ENCODE measurements at regions not wholly inside any gene's neighbourhood (a gene's known extent, or its start where the extent isn't known, plus 50 kb on each side); places are given as distances from the start of the nearest gene placed in this dataset.

GRCh38 chr14:38930898-38931297, 172.1 kb downstream of the SEC23A start:
- TF ChIP-seq GATAD2A (IDR thresholded peaks at IDR 0.05) = no peak
- TF ChIP-seq KDM1A (IDR thresholded peaks at IDR 0.05) = no peak
- TF ChIP-seq FOXJ3 (CRISPR knock-in tag; IDR thresholded peaks at IDR 0.05) = no peak
- TF ChIP-seq, protein P1, sequence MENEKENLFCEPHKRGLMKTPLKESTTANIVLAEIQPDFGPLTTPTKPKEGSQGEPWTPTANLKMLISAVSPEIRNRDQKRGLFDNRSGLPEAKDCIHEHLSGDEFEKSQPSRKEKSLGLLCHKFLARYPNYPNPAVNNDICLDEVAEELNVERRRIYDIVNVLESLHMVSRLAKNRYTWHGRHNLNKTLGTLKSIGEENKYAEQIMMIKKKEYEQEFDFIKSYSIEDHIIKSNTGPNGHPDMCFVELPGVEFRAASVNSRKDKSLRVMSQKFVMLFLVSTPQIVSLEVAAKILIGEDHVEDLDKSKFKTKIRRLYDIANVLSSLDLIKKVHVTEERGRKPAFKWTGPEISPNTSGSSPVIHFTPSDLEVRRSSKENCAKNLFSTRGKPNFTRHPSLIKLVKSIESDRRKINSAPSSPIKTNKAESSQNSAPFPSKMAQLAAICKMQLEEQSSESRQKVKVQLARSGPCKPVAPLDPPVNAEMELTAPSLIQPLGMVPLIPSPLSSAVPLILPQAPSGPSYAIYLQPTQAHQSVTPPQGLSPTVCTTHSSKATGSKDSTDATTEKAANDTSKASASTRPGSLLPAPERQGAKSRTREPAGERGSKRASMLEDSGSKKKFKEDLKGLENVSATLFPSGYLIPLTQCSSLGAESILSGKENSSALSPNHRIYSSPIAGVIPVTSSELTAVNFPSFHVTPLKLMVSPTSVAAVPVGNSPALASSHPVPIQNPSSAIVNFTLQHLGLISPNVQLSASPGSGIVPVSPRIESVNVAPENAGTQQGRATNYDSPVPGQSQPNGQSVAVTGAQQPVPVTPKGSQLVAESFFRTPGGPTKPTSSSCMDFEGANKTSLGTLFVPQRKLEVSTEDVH (IDR thresholded peaks at IDR 0.05; ENCODE audit: low read depth, partially characterized antibody) = no peak
- no peak for TF ChIP-seq SIN3A (IDR thresholded peaks at IDR 0.05; ENCODE audit: borderline replicate concordance in 2 of 2, control insufficient read depth in 1 of 2, low read depth in 2 of 2, low read length in 2 of 2)
- no peak for TF ChIP-seq NFYB (IDR thresholded peaks at IDR 0.05; ENCODE audit: extremely low read depth, insufficient read length)
- TF ChIP-seq FIP1L1 (IDR thresholded peaks at IDR 0.05; ENCODE audit: low read depth, low read length, poor library complexity, severe bottlenecking) = no peak
- no peak for TF ChIP-seq ZFP36 (IDR thresholded peaks at IDR 0.05; ENCODE audit: low read depth, low read length, partially characterized antibody)
- TF ChIP-seq, protein P2, sequence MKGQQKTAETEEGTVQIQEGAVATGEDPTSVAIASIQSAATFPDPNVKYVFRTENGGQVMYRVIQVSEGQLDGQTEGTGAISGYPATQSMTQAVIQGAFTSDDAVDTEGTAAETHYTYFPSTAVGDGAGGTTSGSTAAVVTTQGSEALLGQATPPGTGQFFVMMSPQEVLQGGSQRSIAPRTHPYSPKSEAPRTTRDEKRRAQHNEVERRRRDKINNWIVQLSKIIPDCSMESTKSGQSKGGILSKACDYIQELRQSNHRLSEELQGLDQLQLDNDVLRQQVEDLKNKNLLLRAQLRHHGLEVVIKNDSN (CRISPR knock-in tag; IDR thresholded peaks at IDR 0.05) = no peak
- TF ChIP-seq ZNF124 (CRISPR knock-in tag; IDR thresholded peaks at IDR 0.05) = no peak
- no peak for TF ChIP-seq ZNF140 (CRISPR knock-in tag; IDR thresholded peaks at IDR 0.05)
- no peak for TF ChIP-seq RB1 (IDR thresholded peaks at IDR 0.05; ENCODE audit: low read depth)
- no peak for TF ChIP-seq CTCF (IDR thresholded peaks at IDR 0.05 in 2 of 3, conservative IDR thresholded peaks at IDR 0.05 in 1 of 3; ENCODE audit: insufficient read depth in 2 of 3, low read depth in 1 of 3, low read length in 3 of 3)
- no peak for TF ChIP-seq ELK1 (CRISPR knock-in tag; IDR thresholded peaks at IDR 0.05)
